T-cell (primary cell): ENCODE measurements at regions not wholly inside any gene's neighbourhood (a gene's known extent, or its start where the extent isn't known, plus 50 kb on each side); places are given as distances from the start of the nearest gene placed in this dataset.

Experiments
- ATAC-seq, 4 experiments: fragments of 200-7000 bp in 3 of 4; fragments of 150-1000 bp in 1 of 4; cut with Tn5 transposase; replicated peaks in 1 of 4; 1 replicate in 3 of 4; 2 replicates in 1 of 4; pipeline ENCODE4 v1.10.0; 2021; ENCODE audit warnings: moderate library complexity in 3 of 4, mild to moderate bottlenecking in 2 of 4, moderate number of reproducible peaks in 1 of 4
- CTCF ChIA-PET, 2 donors: fragments of 300-600 bp; sonication (Branson Sonifier 250); formaldehyde crosslinking; loops; one replicate each; lab custom pipeline; 2022; ENCODE audit warnings: antibody characterized with exemption in 2 of 2; lab: Charles Lee
- POLR2A ChIA-PET, 2 donors: fragments of 300-600 bp; sonication (Branson Sonifier 250); formaldehyde crosslinking; loops; one replicate each; lab custom pipeline; 2022; ENCODE audit warnings: antibody characterized with exemption in 2 of 2; lab: Charles Lee
- DNase-seq, 35 experiments: peaks; one replicate each; pipeline versions ENCODE4 v3.0.0 to v3.0.0-alpha.2; 2013 to 2023
- H3K27ac ChIP-seq: one replicate; pipeline ENCODE4 v1.5.1; 2013; ENCODE audit warnings: low read length
- H3K27me3 ChIP-seq, 2 experiments: replicated peaks in 1 of 2; 1 replicate in 1 of 2; 2 replicates in 1 of 2; pipeline versions ENCODE4 v1.6.1 to v1.7.0; 2013; ENCODE audit warnings: low read length in 1 of 2, mixed read lengths in 1 of 2; ENCODE audit not compliant: control insufficient read depth in 2 of 2, insufficient read depth in 2 of 2; ENCODE audit errors: extremely low read depth in 1 of 2
- H3K36me3 ChIP-seq, 2 donors: 1 replicate in 1 of 2; 2 replicates in 1 of 2; pipeline versions ENCODE4 v1.6.1 to v1.7.0; 2013; ENCODE audit warnings: low read length in 1 of 2; ENCODE audit not compliant: control insufficient read depth in 2 of 2, insufficient read depth in 1 of 2; ENCODE audit errors: extremely low read depth in 1 of 2
- H3K4me1 ChIP-seq, 2 experiments: 1 replicate in 1 of 2; 2 replicates in 1 of 2; pipeline versions ENCODE4 v1.6.1 to v1.7.0; 2013; ENCODE audit warnings: low read length in 2 of 2, mixed read lengths in 1 of 2; ENCODE audit not compliant: insufficient read depth in 2 of 2, control insufficient read depth in 1 of 2; ENCODE audit errors: extremely low read depth in 1 of 2
- H3K4me3 ChIP-seq, 2 donors: 1 replicate in 1 of 2; 2 replicates in 1 of 2; pipeline versions ENCODE4 v1.5.1 to v1.7.0; 2013; ENCODE audit warnings: mild to moderate bottlenecking in 2 of 2, low read length in 1 of 2, moderate library complexity in 1 of 2; ENCODE audit not compliant: control insufficient read depth in 1 of 2; ENCODE audit errors: extremely low read depth in 1 of 2
- H3K9me3 ChIP-seq: 2 replicates; pipeline ENCODE4 v1.7.0; 2013
- H3K27ac Mint-ChIP-seq, 2 donors: one replicate each; pipeline ENCODE4 v1.8.0; 2020 to 2021; ENCODE audit warnings: mild to moderate bottlenecking in 2 of 2, mixed read lengths in 2 of 2
- H3K27me3 Mint-ChIP-seq, 2 donors: one replicate each; pipeline ENCODE4 v1.8.0; 2021 to 2022; ENCODE audit warnings: mixed read lengths in 2 of 2
- H3K36me3 Mint-ChIP-seq: one replicate; pipeline ENCODE4 v1.8.0; 2021; ENCODE audit warnings: mixed read lengths
- H3K4me1 Mint-ChIP-seq, 3 donors: one replicate each; pipeline ENCODE4 v1.8.0; 2020 to 2022; ENCODE audit warnings: mixed read lengths in 3 of 3, mild to moderate bottlenecking in 1 of 3
- H3K4me3 Mint-ChIP-seq, 3 donors: one replicate each; pipeline ENCODE4 v1.8.0; 2020 to 2022; ENCODE audit warnings: mild to moderate bottlenecking in 3 of 3, mixed read lengths in 3 of 3, moderate library complexity in 3 of 3
- H3K9me3 Mint-ChIP-seq, 3 donors: one replicate each; pipeline ENCODE4 v1.8.0; 2020 to 2022; ENCODE audit warnings: mixed read lengths in 3 of 3
- WGBS: methylation state at CpG from one replicate; pipeline ENCODE4 v1.1.5; 2013; ENCODE audit warnings: missing lambda C conversion rate; ENCODE audit not compliant: insufficient coverage; 5-methylcytosine and 5-hydroxymethylcytosine counted together

GRCh38 chr15:100788418-100789105 lies 91.1 kb upstream of the ALDH1A3 start:
- Histone ChIP-seq H3K4me1 (no peaks in the 10 kb centered on the region), H3K27me3 (peaks cover 0 to 24% of the 10 kb centered on the region in 2 experiments), H3K27ac (no peak overlapping the region), H3K9me3 (no peaks in the 10 kb centered on the region), H3K36me3 (no peaks in the 10 kb centered on the region), H3K4me3 (no peak overlapping the region)
- ChIA-PET POLR2A (no interaction called here), CTCF (no interaction called here)
- Mint-ChIP-seq H3K4me3 (no peak overlapping the region), H3K4me1 (peaks cover 0 to 8% (median 0%) of the 10 kb centered on the region in 3 donors), H3K27me3 (peaks cover 16 to 18% of the 10 kb centered on the region in 2 donors), H3K9me3 (peaks cover 0 to 3% (median 0%) of the 10 kb centered on the region in 3 donors), H3K27ac (no peak overlapping the region), H3K36me3 (no peaks in the 10 kb centered on the region)
- DNase-seq, result no peak
- ATAC-seq, result no peak
- 82% methylated on average over 3 of the region's 7 CpGs for WGBS

GRCh38 chr15:100790786-100791265 lies 88.8 kb upstream of the ALDH1A3 start:
- peaks cover 0 to 3% (median 0%) of the 10 kb centered on the region in 3 donors for H3K9me3 Mint-ChIP-seq
- no peak overlapping the region for H3K4me3 ChIP-seq
- DNase-seq (no peak), ATAC-seq (no peak)
- WGBS, result 92% methylated on average over 7 of the region's 8 CpGs
- ChIA-PET POLR2A (no interaction called here), CTCF (interaction anchor here in 1 of 2 donors (0.6 kb wide), 1 partner anchor 11 kb away, joined by 3 read pairs; no protein-coding TSS in a partner anchor)
- H3K27me3 Mint-ChIP-seq, result peaks cover 22 to 29% of the 10 kb centered on the region in 2 donors
- no peak overlapping the region for H3K27ac Mint-ChIP-seq
- no peaks in the 10 kb centered on the region for H3K9me3 ChIP-seq
- no peak overlapping the region for H3K4me3 Mint-ChIP-seq
- no peak overlapping the region for H3K27ac ChIP-seq
- H3K4me1 Mint-ChIP-seq, result peaks cover 0 to 4% (median 0%) of the 10 kb centered on the region in 3 donors
- H3K27me3 ChIP-seq, result peaks cover 0 to 19% of the 10 kb centered on the region in 2 experiments
- H3K36me3 Mint-ChIP-seq, result no peaks in the 10 kb centered on the region
- no peaks in the 10 kb centered on the region for H3K36me3 ChIP-seq
- H3K4me1 ChIP-seq, result no peaks in the 10 kb centered on the region

GRCh38 chr15:100794008-100794407 lies 85.6 kb upstream of the ALDH1A3 start:
- peaks cover 0 to 4% (median 0%) of the 10 kb centered on the region in 3 donors for H3K4me1 Mint-ChIP-seq
- ATAC-seq (no peak), DNase-seq (no peak)
- H3K9me3 ChIP-seq, result no peaks in the 10 kb centered on the region
- WGBS, result 43% methylated on average over 2 of the region's 3 CpGs
- no peak overlapping the region for H3K4me3 ChIP-seq
- ChIA-PET POLR2A (no interaction called here), CTCF (no interaction called here)
- no peak overlapping the region for H3K27ac Mint-ChIP-seq
- H3K27me3 Mint-ChIP-seq, result peaks cover 19 to 29% of the 10 kb centered on the region in 2 donors
- H3K27ac ChIP-seq, result no peak overlapping the region
- H3K4me1 ChIP-seq, result no peaks in the 10 kb centered on the region
- H3K36me3 ChIP-seq, result no peaks in the 10 kb centered on the region
- H3K4me3 Mint-ChIP-seq, result no peak overlapping the region
- peaks cover 0 to 3% (median 0%) of the 10 kb centered on the region in 3 donors for H3K9me3 Mint-ChIP-seq
- no peaks in the 10 kb centered on the region for H3K36me3 Mint-ChIP-seq
- H3K27me3 ChIP-seq, result peaks cover 0 to 5% of the 10 kb centered on the region in 2 experiments

- no peaks in the 10 kb centered on the region for H3K36me3 ChIP-seq
- no peak overlapping the region for H3K4me3 ChIP-seq
- H3K9me3 ChIP-seq, result no peaks in the 10 kb centered on the region
- 90% methylated on average over 11 of the region's 17 CpGs for WGBS
- CTCF ChIA-PET, result interaction anchor here in 1 of 2 donors (0.6 kb wide), 1 partner anchor 10 kb away, joined by 3 read pairs; no protein-coding TSS in a partner anchor
- Mint-ChIP-seq H3K27me3 (peaks cover 0 to 8% of the 10 kb centered on the region in 2 donors), H3K27ac (no peak overlapping the region), H3K36me3 (no peaks in the 10 kb centered on the region), H3K4me3 (no peak overlapping the region), H3K4me1 (no peaks in the 10 kb centered on the region), H3K9me3 (peaks cover 0 to 8% (median 4%) of the 10 kb centered on the region in 3 donors)
- no peak for ATAC-seq
- no peak for DNase-seq
- no peaks in the 10 kb centered on the region for H3K4me1 ChIP-seq
- peaks cover 0 to 8% of the 10 kb centered on the region in 2 experiments for H3K27me3 ChIP-seq
- H3K27ac ChIP-seq, result no peak overlapping the region
- POLR2A ChIA-PET, result no interaction called here
Observed at GRCh38 chr15:100801256-100801900, 78.3 kb upstream of the ALDH1A3 start.

GRCh38 chr15:100802421-100803170 lies 77.0 kb upstream of the ALDH1A3 start:
- Histone ChIP-seq H3K27me3 (peaks cover 0 to 8% of the 10 kb centered on the region in 2 experiments), H3K9me3 (no peaks in the 10 kb centered on the region), H3K4me1 (no peaks in the 10 kb centered on the region), H3K4me3 (no peak overlapping the region), H3K36me3 (no peaks in the 10 kb centered on the region), H3K27ac (no peak overlapping the region)
- ChIA-PET CTCF (no interaction called here), POLR2A (no interaction called here)
- no peak overlapping the region for H3K4me3 Mint-ChIP-seq
- H3K27me3 Mint-ChIP-seq, result peaks cover 0 to 8% of the 10 kb centered on the region in 2 donors
- DNase-seq (no peak), ATAC-seq (no peak)
- H3K36me3 Mint-ChIP-seq, result no peaks in the 10 kb centered on the region
- H3K27ac Mint-ChIP-seq, result no peak overlapping the region
- H3K9me3 Mint-ChIP-seq, result peaks cover 0 to 10% (median 4%) of the 10 kb centered on the region in 3 donors
- WGBS, result 82% methylated on average over 4 of the region's 14 CpGs
- no peaks in the 10 kb centered on the region for H3K4me1 Mint-ChIP-seq

GRCh38 chr15:100803171-100803440 lies 76.5 kb upstream of the ALDH1A3 start:
- ATAC-seq (no peak), DNase-seq (no peak)
- H3K9me3 ChIP-seq, result no peaks in the 10 kb centered on the region
- CTCF ChIA-PET, result no interaction called here
- peaks cover 0 to 10% (median 4%) of the 10 kb centered on the region in 3 donors for H3K9me3 Mint-ChIP-seq
- H3K27me3 Mint-ChIP-seq, result peaks cover 0 to 8% of the 10 kb centered on the region in 2 donors
- WGBS, result 98% methylated on average over 3 of the region's 3 CpGs
- no peaks in the 10 kb centered on the region for H3K36me3 Mint-ChIP-seq
- peaks cover 0 to 8% of the 10 kb centered on the region in 2 experiments for H3K27me3 ChIP-seq
- H3K27ac Mint-ChIP-seq, result no peak overlapping the region
- no peaks in the 10 kb centered on the region for H3K4me1 ChIP-seq
- POLR2A ChIA-PET, result no interaction called here
- H3K36me3 ChIP-seq, result no peaks in the 10 kb centered on the region
- H3K4me1 Mint-ChIP-seq, result no peaks in the 10 kb centered on the region
- H3K27ac ChIP-seq, result no peak overlapping the region
- no peak overlapping the region for H3K4me3 ChIP-seq
- no peak overlapping the region for H3K4me3 Mint-ChIP-seq
